RKO (cell line): ENCODE measurements at regions not wholly inside any gene's neighbourhood (a gene's known extent, or its start where the extent isn't known, plus 50 kb on each side); places are given as distances from the start of the nearest gene placed in this dataset.

Experiments
- DNase-seq: peaks from one replicate; pipeline ENCODE4 v3.0.0-alpha.2; 2016; ENCODE audit warnings: low spot score

DNA sequence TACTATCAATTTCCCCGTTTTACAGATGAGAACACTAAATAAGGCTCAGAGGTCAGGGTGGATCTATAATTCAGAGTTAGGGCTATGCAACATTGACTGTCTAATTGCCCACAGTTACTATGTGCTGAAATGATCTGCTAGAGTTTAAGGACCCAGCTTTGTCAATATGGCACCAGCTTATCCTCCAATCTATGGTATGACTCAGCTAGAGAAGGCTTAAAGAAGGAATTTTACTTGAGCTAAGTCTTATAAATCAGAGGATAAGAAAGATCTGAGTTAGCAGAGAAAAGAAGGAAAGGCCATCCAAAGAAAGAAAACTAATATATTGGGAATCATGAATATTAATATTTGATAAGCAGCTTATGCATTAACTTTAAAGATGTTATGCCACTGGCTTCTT, 78.1 kb downstream of the ASB9 start:
- DNase-seq = no peak

DNA sequence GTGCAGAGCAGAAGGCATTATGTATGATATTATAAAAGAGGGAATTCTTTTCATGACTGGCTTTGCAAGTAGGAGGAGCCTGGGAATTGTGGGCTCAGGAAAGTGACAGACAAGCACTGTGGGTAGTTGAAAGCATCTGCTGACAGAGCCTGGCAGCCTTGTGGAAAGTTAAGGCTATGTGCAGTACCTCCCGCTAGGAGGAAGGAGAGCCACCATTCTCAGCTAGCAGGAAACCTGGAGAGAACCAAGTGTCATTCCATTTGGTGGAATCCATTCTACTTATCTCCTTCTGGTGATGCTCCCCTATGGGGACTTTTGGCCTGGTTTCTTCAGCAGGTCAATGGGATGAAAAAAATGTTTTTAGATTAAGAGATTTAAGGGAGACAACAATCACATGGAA, 81.8 kb downstream of the ASB9 start:
- DNase-seq = no peak

GRCh38 chrX:15177316-15177715, 92.6 kb downstream of the ASB9 start:
- DNase-seq = peak; percentile 4

DNA sequence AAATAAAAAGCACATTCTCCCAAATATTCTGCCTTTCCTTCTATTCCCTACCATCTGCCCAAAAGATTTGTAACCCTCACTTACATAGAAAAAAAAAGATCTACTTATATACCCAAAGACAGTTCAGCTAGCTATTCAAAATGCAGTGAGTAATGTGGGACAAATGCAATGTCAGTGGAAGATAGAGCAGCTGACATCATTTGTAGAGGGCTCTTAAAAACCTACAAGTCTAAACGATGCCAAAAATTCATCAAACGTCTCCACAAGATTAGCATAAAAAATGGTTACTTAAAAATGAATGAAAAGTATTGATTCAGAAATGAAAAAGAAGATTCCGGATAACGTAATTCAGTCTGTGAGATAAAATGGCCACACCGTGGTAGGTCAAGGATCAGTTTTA, 96.5 kb downstream of the ASB9 start:
- DNase-seq = no peak

DNA sequence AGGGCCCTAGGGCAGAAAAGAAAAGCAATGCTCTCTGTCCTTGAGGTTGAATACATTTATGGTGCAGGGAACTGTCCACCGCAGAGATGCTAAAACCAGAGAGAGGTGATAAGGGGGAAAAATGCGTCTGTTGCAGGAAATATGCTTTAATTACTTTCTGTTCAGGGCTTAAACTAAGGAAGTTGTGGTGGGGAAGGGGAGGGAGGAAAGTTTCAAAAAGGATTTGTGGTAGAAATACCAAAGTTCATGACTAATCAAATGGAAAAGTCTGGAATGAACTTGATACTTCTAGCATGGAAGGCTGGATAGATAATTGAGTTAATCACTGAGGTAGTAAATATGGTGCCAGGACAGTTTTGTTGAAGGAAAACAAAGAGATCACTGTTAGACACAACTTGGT, 99.0 kb downstream of the ASB9 start:
- no peak for DNase-seq

DNA sequence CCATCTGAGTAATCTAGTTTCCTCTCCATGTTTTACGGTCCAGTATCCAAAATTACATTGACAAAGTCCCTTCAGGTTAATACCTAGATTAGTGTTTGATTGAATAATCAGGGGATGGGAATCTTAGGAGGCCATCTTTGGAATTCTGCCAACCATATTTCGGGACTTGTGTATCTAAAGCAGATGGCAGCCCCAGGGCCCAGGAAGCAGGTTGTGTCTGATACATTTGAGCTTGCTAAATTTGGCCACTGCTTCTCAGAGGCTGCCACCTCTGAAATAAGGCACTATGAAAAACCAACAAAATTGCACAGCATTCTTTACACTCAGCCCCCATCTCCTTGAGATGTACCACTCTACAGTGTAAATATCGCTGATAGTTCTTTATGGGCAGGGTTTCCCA, 102.1 kb downstream of the ASB9 start:
- DNase-seq = no peak

GRCh38 chrX:15165832-15166231, 104.1 kb downstream of the ASB9 start:
- no peak for DNase-seq

GRCh38 chrX:15163131-15163530, 106.8 kb downstream of the ASB9 start:
- DNase-seq = no peak

DNA sequence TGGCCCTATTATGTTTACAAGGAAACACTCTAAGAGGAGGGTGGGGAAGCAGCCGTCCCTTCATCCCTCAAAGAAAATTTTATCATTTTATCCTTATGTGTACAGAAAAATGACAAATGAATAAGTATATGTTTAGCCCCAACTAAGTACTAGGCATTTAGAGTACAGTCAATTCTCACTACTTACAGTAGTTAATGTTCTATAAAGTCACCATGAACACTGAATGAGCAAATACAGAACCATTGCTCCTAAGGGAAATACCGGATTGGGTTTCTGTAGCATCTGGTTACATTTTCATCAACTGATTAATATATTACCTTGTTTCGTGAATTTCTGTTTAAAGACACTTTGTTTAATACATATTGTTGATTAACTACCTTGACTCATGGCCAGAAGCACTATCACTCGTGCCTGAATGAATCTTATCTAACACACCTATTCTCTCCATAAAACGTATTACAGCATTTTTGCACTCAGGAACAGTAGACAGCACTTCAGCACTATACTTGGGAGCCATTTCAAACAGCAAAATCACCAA, 109.3 kb downstream of the ASB9 start:
- DNase-seq = no peak

- DNase-seq = no peak
Observed at GRCh38 chrX:15158736-15159406, 111.0 kb downstream of the ASB9 start.

- no peak for DNase-seq
Observed at GRCh38 chrX:15158350-15158735, 111.5 kb downstream of the ASB9 start.

DNA sequence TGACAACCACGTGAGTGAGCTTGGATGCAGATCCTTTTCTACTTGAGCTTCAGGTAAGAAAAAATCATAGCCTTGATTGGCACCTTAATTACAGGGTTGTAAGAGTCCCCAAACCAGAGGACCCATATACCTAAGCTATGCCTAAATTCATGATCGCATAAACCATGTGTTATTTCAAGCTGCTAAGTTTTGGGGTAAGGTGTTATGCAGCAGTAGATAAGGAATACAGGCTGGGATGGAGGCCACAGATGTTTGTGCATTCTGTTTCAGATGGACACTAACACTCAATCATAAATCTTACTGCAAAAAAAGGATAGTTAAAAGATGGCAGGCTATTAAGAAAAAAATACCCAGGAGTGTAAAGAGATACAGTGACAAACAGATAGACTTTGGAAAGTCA, 112.3 kb downstream of the ASB9 start:
- no peak for DNase-seq

DNA sequence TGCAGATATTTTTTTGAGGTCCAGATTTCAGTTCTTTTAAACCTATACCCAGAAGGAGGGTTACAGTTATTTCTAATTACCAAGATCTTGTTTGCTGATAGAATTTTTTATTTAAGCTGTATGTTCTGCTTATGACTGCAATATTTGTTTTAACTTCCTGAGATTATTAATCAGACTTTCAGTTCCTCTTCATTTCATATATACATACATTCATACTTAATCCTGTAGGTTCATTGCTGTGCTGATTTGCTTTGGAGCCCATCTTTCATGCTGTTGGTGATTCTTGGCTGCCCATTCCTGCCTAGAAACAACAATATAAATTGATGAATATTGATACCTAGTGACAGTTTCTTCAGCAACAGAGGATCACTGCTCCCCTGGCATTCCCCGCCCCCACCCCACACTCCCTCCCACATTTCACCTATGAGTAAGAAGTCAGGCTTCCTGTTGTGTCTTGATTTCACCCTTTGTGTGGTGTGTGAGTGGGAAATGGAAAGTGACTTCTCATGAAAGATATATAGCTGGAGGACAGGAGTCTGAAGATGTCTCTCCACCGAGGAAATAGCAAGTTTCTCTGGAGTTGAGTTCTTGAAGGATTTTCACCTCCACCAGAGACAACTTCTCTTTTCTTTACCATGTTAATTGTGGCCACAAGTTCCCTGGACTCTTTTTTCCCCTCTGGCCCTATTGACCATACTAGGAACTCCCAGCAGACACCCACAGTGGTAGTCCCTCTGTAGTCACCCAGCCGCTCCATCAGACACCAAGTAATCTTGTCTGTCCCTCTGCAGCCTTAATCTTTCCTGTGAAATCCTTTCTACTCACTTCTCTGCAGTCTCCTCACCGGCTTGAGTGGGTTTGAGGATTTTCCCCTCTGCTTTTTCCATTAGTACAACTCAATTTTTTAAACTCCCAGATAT, 118.4 kb downstream of the ASB9 start:
- no peak for DNase-seq

- no peak for DNase-seq
Observed at GRCh38 chrX:15150586-15150985, 119.3 kb downstream of the ASB9 start.

- peak; percentile 34 for DNase-seq
Observed at GRCh38 chrX:15146515-15146914, 123.4 kb downstream of the ASB9 start.

GRCh38 chrX:15143825-15144121, 126.1 kb downstream of the ASB9 start:
- no peak for DNase-seq

DNA sequence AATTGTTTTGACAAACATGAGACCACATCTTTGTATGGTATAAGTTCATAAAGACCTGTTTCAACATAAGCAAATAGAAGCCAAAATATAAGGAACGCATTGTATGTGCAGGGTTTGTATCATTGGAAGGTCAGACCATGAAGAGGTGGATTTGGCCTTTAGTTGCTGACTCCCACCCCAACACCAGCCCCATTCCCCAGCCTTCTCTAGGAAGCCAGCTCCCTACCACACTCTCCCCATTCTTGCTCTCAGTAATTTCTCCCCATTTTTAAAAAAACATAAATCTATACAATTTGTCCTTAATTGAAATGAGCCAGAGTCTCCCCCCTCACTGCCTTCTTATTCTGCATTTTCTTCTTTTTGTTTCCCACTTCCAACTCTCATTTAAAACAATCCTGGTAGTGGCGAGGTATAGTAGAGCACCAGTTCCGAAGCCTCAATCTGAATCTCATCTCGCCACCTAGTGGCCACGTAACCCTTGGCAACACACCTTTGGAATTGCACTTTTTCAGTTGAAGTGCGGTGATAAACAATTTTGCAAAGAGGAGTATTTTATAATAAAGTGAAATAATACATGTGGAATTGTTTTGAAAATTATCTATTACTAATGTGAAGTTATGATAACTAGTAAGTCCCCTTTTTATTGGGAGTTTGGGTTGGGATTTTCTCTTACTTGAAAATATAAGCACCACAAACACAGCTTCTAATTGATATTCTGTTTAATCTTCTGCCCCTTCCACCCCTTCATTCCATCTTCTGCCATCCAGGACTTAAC, 126.6 kb downstream of the ASB9 start:
- DNase-seq = peak; percentile 56

DNA sequence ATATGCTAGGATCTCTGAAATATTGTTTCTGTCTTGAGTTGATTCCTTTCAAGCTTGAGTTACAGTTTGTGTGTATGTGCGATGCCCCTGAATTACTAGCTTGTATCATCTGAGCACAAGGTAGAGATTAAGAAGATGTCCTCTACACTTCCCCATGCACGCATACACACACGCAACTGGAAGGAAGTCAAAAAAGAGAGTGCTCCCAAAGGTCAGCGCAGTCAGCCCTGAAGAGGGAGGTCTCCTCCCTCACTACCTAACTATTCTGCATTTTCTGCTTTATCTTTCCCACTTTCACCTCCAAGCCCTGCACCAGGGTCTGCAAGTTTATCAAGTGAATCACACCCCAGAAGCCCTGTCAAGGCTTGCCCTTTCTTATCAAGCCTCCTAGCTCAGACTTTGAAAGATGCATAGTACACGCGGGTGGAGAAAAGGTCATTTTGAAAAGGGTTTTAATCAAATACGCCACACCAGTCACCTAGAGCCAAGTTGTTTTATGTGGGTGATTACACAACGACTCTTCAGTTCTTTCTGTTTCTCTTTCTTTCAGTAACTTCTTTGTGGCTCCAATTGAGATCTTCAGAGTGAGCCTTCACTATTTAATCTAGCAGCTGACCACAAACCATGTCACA, 127.7 kb downstream of the ASB9 start:
- DNase-seq = no peak

DNA sequence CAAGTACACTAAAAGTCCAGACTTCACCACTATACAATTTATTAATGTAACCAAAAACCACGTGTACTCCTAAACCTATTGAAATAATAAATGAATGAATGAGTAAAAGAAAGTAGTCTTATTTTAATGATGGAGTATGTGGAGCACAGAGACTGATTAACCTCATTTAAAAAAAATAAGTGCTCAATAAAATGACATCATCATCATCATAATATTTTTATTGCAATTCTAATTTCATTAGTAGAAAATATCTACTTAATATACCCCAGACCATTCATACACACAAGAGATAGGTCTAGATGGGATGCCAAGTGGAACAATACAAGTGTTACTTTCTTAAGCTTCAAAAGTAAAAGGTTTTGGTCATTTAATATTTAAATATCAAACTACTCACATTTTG, 133.1 kb downstream of the ASB9 start:
- no peak for DNase-seq

DNA sequence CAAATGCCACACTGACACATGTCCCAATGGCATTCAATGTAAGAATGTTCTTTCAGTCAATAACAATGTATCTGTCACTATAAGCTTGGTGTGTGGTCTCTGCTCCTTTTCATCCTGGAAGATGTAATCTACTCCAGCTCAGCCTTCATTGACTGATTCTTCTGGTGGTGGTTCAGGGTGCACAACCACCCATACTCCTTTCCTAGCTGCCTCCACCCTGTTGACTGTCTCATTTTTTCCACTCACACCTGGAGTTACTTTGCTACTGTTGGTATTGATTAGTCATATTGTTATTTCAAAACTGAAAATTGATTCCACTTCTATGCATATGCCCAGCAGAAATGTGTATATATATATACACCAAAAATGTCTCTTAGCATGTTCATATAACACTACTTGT, 140.5 kb downstream of the ASB9 start:
- DNase-seq = no peak

- no peak for DNase-seq
Observed at GRCh38 chrX:15128861-15129260, 141.0 kb downstream of the ASB9 start.

DNA sequence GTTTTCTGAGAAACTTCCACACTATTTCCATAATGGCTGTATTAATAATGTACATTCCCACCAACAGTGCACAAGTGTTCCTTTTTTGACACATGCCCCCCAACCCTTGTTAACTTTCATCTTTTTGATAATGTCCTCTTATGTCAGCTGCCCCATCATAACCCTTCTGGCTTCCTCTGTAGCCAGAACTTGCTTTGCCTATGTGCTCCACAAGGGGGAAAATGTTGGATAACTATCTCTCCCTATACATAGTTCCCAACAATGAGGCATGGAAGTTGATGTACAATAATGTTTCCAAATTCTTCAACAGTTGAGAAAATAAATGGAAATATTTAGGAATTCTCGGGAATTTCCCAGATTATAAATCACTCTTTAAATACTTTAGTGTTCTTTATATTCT, 142.9 kb downstream of the ASB9 start:
- peak; percentile 29 for DNase-seq
